Panc1 (cell line): ENCODE measurements at regions not wholly inside any gene's neighbourhood (a gene's known extent, or its start where the extent isn't known, plus 50 kb on each side); places are given as distances from the start of the nearest gene placed in this dataset.

ENCODE experiments used
- ATAC-seq: fragments of 200-7000 bp; cut with Tn5 transposase; 2 replicates; pipeline ENCODE4 v1.9.1; 2020; ENCODE audit warnings: mild to moderate bottlenecking, moderate library complexity
- BruUV-seq: library from RNA; stranded (reverse); fragments of 400-500 nt; replicated peaks from 2 replicates; lab custom pipeline; 2021; lab: Mats Ljungman, UMichigan
- CTCF ChIA-PET: fragments of 300-600 bp; sonication (Branson Sonifier 250); formaldehyde crosslinking; loops from one replicate; lab custom pipeline; 2022; ENCODE audit warnings: antibody characterized with exemption; lab: Charles Lee
- POLR2A ChIA-PET: fragments of 300-600 bp; sonication (Branson Sonifier 250); formaldehyde crosslinking; loops from one replicate; lab custom pipeline; 2022; ENCODE audit warnings: antibody characterized with exemption; lab: Charles Lee
- DNase-seq: peaks from one replicate; pipeline ENCODE4 v3.0.0-alpha.2; 2010; ENCODE audit warnings: low read depth, low spot score
- H3K27ac ChIP-seq: 2 replicates; pipeline ENCODE4 v1.5.1; 2011; ENCODE audit warnings: mild to moderate bottlenecking, low read length, inconsistent platforms
- H3K27me3 ChIP-seq: fragments of 200-500 bp; sonication (Bioruptor generic); 2 replicates; pipeline ENCODE4 v1.6.0; 2014; ENCODE audit warnings: low read length, inconsistent platforms; ENCODE audit not compliant: control insufficient read depth, insufficient read depth
- H3K36me3 ChIP-seq: fragments of 200-500 bp; sonication (Bioruptor generic); 2 replicates; pipeline ENCODE4 v1.5.1; 2014; ENCODE audit warnings: inconsistent platforms, mild to moderate bottlenecking, low read length, moderate library complexity; ENCODE audit not compliant: control insufficient read depth, insufficient read depth
- H3K4me1 ChIP-seq: 2 replicates; pipeline ENCODE4 v1.5.1; 2011; ENCODE audit warnings: inconsistent platforms, mild to moderate bottlenecking, low read length, moderate library complexity; ENCODE audit not compliant: control insufficient read depth, insufficient read depth
- H3K4me3 ChIP-seq, 2 experiments: 2 replicates each; pipeline ENCODE4 v1.5.1; 2011 to 2012; ENCODE audit warnings: low read depth in 2 of 2, low read length in 2 of 2, mild to moderate bottlenecking in 2 of 2, inconsistent platforms in 1 of 2, moderate library complexity in 1 of 2
- H3K9me3 ChIP-seq: fragments of 200-500 bp; sonication (Bioruptor generic); 2 replicates; pipeline ENCODE4 v1.5.1; 2014; ENCODE audit warnings: low read depth, mild to moderate bottlenecking, inconsistent platforms, low read length, moderate library complexity; ENCODE audit not compliant: control insufficient read depth, insufficient read depth
- POLR2AphosphoS5 ChIP-seq: IDR thresholded peaks from 2 replicates; pipeline ENCODE4 v1.6.1; 2012; ENCODE audit warnings: mild to moderate bottlenecking, low read depth, low read length, moderate library complexity
- REST ChIP-seq, 2 experiments: IDR thresholded peaks; 2 replicates each; pipeline ENCODE4 v1.6.1; 2011 to 2012; ENCODE audit warnings: low read depth in 2 of 2, control low read depth in 1 of 2, low read length in 1 of 2, mild to moderate bottlenecking in 1 of 2, moderate library complexity in 1 of 2; ENCODE audit not compliant: insufficient read depth in 1 of 2
- SIN3A ChIP-seq: IDR thresholded peaks from 2 replicates; pipeline ENCODE4 v1.6.1; 2012; ENCODE audit warnings: low read depth, mild to moderate bottlenecking, low read length, moderate library complexity, borderline replicate concordance; ENCODE audit not compliant: insufficient read depth
- TCF7L2 ChIP-seq: IDR thresholded peaks from 2 replicates; pipeline ENCODE4 v1.6.1; 2011; ENCODE audit warnings: mild to moderate bottlenecking, low read depth, low read length, inconsistent platforms
- in situ Hi-C: cut with HindIII; loops from 2 replicates; pipeline ENCODE4 v1.10.0; 2016; ENCODE audit warnings: low sequenced_read_pairs, low pct_unique_long_range_greater_than_20kb
- intact Hi-C: fragments of 100-400 bp; cut with micrococcal nuclease; formaldehyde crosslinking; loops from one replicate; pipeline ENCODE4 v1.10.0; 2022; ENCODE audit not compliant: unreplicated experiment
- TF ChIP-seq, protein P1 (sequence below): fragments of 450-650 bp; IDR thresholded peaks from 2 replicates; pipeline ENCODE4 v1.5.1; 2017; ENCODE audit warnings: mild to moderate bottlenecking

- in situ Hi-C loops (no loop called here), intact Hi-C loops (no loop called here)
- DNase-seq: no peak
- TF ChIP-seq SIN3A: no peak
- no peak for TF ChIP-seq TCF7L2
- TF ChIP-seq REST (IDR thresholded peaks at IDR 0.05; ENCODE audit: insufficient read depth in 1 of 2, low read depth in 2 of 2, low read length in 1 of 2): no peak
- TF ChIP-seq, protein P1, sequence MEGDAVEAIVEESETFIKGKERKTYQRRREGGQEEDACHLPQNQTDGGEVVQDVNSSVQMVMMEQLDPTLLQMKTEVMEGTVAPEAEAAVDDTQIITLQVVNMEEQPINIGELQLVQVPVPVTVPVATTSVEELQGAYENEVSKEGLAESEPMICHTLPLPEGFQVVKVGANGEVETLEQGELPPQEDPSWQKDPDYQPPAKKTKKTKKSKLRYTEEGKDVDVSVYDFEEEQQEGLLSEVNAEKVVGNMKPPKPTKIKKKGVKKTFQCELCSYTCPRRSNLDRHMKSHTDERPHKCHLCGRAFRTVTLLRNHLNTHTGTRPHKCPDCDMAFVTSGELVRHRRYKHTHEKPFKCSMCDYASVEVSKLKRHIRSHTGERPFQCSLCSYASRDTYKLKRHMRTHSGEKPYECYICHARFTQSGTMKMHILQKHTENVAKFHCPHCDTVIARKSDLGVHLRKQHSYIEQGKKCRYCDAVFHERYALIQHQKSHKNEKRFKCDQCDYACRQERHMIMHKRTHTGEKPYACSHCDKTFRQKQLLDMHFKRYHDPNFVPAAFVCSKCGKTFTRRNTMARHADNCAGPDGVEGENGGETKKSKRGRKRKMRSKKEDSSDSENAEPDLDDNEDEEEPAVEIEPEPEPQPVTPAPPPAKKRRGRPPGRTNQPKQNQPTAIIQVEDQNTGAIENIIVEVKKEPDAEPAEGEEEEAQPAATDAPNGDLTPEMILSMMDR: no peak
- TF ChIP-seq POLR2AphosphoS5: no peak
- Histone ChIP-seq H3K4me1 (no peaks in the 10 kb centered on the region), H3K9me3 (no peaks in the 10 kb centered on the region), H3K27me3 (no peaks in the 10 kb centered on the region), H3K36me3 (no peaks in the 10 kb centered on the region), H3K4me3 (no peak overlapping the region), H3K27ac (no peak overlapping the region)
- no peak for ATAC-seq
- no TSS peak for BruUV-seq
- CTCF ChIA-PET: no interaction called here
- POLR2A ChIA-PET: no interaction called here
These were observed 143.0 kb upstream of the SCN7A start for GRCh38 chr2:166637051-166637450.

DNA sequence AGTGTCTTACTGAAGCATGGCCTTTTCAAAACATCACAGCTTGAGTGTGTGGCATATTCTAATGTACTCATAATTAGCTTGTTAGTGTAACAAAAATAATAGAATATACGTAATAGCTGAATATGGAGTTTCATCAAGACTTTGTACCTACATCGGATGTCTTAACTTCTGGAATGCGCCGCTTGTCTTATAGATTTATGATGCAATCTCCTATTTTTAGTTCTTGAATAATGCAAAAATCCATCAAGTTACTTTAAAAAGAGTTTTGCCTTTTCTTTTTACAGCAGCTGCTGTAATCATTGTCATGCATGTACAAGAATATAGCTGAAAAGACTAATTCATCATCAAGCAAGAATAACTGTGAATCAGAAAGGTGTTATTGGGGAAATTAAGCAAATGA is 140.7 kb upstream of the SCN7A start:
- ChIA-PET POLR2A (no interaction called here), CTCF (no interaction called here)
- DNase-seq: no peak
- no peaks in the 10 kb centered on the region for H3K36me3 ChIP-seq
- no peaks in the 10 kb centered on the region for H3K4me1 ChIP-seq
- no peaks in the 10 kb centered on the region for H3K27me3 ChIP-seq
- ATAC-seq: no peak
- TF ChIP-seq TCF7L2 (no peak), SIN3A (no peak), REST (IDR thresholded peaks at IDR 0.05; ENCODE audit: insufficient read depth in 1 of 2, low read depth in 2 of 2, low read length in 1 of 2) (no peak), POLR2AphosphoS5 (no peak)
- TF ChIP-seq, protein P1: no peak
- BruUV-seq: no TSS peak
- H3K4me3 ChIP-seq: no peak overlapping the region
- H3K27ac ChIP-seq: no peak overlapping the region
- in situ Hi-C loops: no loop called here
- H3K9me3 ChIP-seq: no peaks in the 10 kb centered on the region
- intact Hi-C loops: no loop called here
